Erythroblast (primary cell): ENCODE measurements at regions not wholly inside any gene's neighbourhood (a gene's known extent, or its start where the extent isn't known, plus 50 kb on each side); places are given as distances from the start of the nearest gene placed in this dataset.

ENCODE experiments used
- GATA1 ChIP-seq: IDR thresholded peaks from 2 replicates; pipeline ENCODE4 v1.6.1; 2011; ENCODE audit warnings: low read depth, mild to moderate bottlenecking, control low read depth, low read length, moderate library complexity
- POLR2A ChIP-seq: IDR thresholded peaks from 2 replicates; pipeline ENCODE4 v1.6.1; 2011; ENCODE audit warnings: mild to moderate bottlenecking, low read length

DNA sequence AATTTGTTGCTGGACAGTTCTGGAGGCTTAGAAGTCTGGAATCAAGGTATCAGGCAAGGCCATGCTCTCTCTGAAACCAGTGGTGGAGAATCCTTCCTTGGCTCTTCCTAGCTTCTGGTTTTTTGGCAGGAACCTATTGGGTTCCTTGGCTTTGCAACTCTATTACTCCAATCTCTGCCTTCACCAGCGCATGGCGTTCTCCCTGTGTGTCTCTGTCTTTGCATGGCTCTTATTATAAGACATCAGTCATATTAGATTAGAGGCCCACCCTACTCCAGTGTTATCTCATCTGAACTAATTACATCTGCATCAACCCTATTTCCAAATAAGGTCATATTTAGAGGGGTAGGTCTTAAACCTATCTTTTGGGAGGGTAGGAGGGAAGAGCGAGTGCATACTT is 358.1 kb upstream of the RARB start:
- TF ChIP-seq POLR2A (no peak), GATA1 (no peak)
